ENCODE measurements at regions not wholly inside any gene's neighbourhood (a gene's known extent, or its start where the extent isn't known, plus 50 kb on each side); places are given as distances from the start of the nearest gene placed in this dataset.

GRCh38 chr19:30111021-30111855 lies 169.2 kb downstream of the URI1 start:
- no peak overlapping the region for H4K5ac ChIP-seq (ENCODE audit: insufficient read length, low read depth, low read length)
- ChIA-PET CTCF (ENCODE audit: partially characterized antibody) (interaction anchor here (0.7 to 1.1 kb wide), 2 partner anchors 9 to 359 kb away, joined by 3 read pairs; no protein-coding TSS in a partner anchor), POLR2A (ENCODE audit: partially characterized antibody) (no interaction called here)
- H3K23ac ChIP-seq (ENCODE audit: insufficient read length) = no peak overlapping the region
- H3K4me2 ChIP-seq (ENCODE audit: insufficient read depth in 1 of 2, low read depth in 2 of 2, low read length in 2 of 2) = no peak overlapping the region
- DNase-seq (ENCODE audit: low read depth in 1 of 2, low spot score in 2 of 2) = no peak
- no peak overlapping the region for H3K9ac ChIP-seq (replicated peaks in 1 of 4; ENCODE audit: extremely low read depth in 1 of 4, low read depth in 3 of 4, low read length in 3 of 4)
- H4K8ac ChIP-seq (ENCODE audit: extremely low read depth, insufficient read depth, low read length) = no peak overlapping the region
- no peak overlapping the region for H3K18ac ChIP-seq (ENCODE audit: extremely low read depth, low read length)
- peaks cover 6% of the 10 kb centered on the region; the same call in 1 of the 2 replicates for H3K23me2 ChIP-seq (ENCODE audit: low read depth, low read length)
- no peak overlapping the region for H2BK15ac ChIP-seq (ENCODE audit: low read length)
- H3K79me1 ChIP-seq (ENCODE audit: low read depth, low read length) = no peaks in the 10 kb centered on the region; the same call in 1 of the 2 replicates
- H3K27ac ChIP-seq (ENCODE audit: low read depth, low read length) = no peak overlapping the region
- no peak overlapping the region for H3K4ac ChIP-seq (replicated peaks; ENCODE audit: insufficient read length, low read depth, low read length)
- H2BK12ac ChIP-seq (ENCODE audit: low read depth, low read length) = no peak overlapping the region
- no peaks in the 10 kb centered on the region for H3K9me3 ChIP-seq (ENCODE audit: insufficient read depth in 2 of 2, low read depth in 1 of 2, low read length in 1 of 2)
- peaks cover 0 to 5% of the 10 kb centered on the region in 2 experiments for H4K20me1 ChIP-seq (replicated peaks in 1 of 2; ENCODE audit: control insufficient read depth in 1 of 2, insufficient read depth in 2 of 2, low read length in 2 of 2)
- H3K56ac ChIP-seq (replicated peaks; ENCODE audit: insufficient read length, low read depth, low read length) = no peak overlapping the region
- no peak overlapping the region for H2AFZ ChIP-seq (ENCODE audit: low read length)
- no peaks in the 10 kb centered on the region; a peak in 3 of 7 replicates for H3K4me1 ChIP-seq (replicated peaks in 1 of 4; ENCODE audit: control insufficient read depth in 3 of 4, insufficient read depth in 4 of 4, low read length in 3 of 4)
- WGBS, 2 experiments (ENCODE audit: extremely low coverage in 1 of 2, insufficient coverage in 1 of 2, insufficient read length in 1 of 2, insufficient replicate concordance in 2 of 2, low coverage in 1 of 2, low lambda C conversion rate in 2 of 2, missing lambda C conversion rate in 1 of 2) = 94% methylated on average over 22 of the region's 22 CpGs; no CpG with 5 or more reads in 1 of the 2 experiments
- H3K79me2 ChIP-seq (ENCODE audit: control insufficient read depth in 1 of 2, insufficient read depth in 2 of 2, low read length in 2 of 2) = no peaks in the 10 kb centered on the region
- no peak overlapping the region for H2BK120ac ChIP-seq (replicated peaks; ENCODE audit: low read depth, low read length)
- no peak overlapping the region for H2BK5ac ChIP-seq (ENCODE audit: low read depth, low read length)
- H2AK5ac ChIP-seq (ENCODE audit: low read depth, low read length) = no peak overlapping the region
- H3K27me3 ChIP-seq (replicated peaks in 1 of 4; ENCODE audit: control insufficient read depth in 3 of 4, extremely low read depth in 1 of 4, insufficient read depth in 3 of 4, low read length in 3 of 4) = no peaks in the 10 kb centered on the region
- H3K4me3 ChIP-seq (ENCODE audit: extremely low read depth in 1 of 4, insufficient read depth in 2 of 4, low read depth in 3 of 4, low read length in 4 of 4) = no peak overlapping the region
- H2BK20ac ChIP-seq (ENCODE audit: low read length) = no peak overlapping the region
- no peak overlapping the region for H3K14ac ChIP-seq (ENCODE audit: insufficient read length)
- no peak overlapping the region for H4K91ac ChIP-seq (replicated peaks; ENCODE audit: insufficient read length, low read length)
- no peak for FAIRE-seq
- H3K36me3 ChIP-seq (ENCODE audit: control insufficient read depth in 2 of 4, insufficient read depth in 4 of 4, low read length in 3 of 4) = no peaks in the 10 kb centered on the region
- TF ChIP-seq NRF1 (IDR thresholded peaks at IDR 0.05; ENCODE audit: low read depth, low read length) (no peak), SP4 (IDR thresholded peaks at IDR 0.05; ENCODE audit: low read length) (no peak), POLR2A (IDR thresholded peaks at IDR 0.05; ENCODE audit: control extremely low read depth in 1 of 2, low read depth in 2 of 2, low read length in 2 of 2) (no peak), RNF2 (IDR thresholded peaks at IDR 0.05; ENCODE audit: borderline replicate concordance, low read depth, low read length, missing control alignments, poor library complexity, severe bottlenecking) (no peak), EGR1 (IDR thresholded peaks at IDR 0.05; ENCODE audit: borderline replicate concordance, low read depth, low read length) (no peak), BRCA1 (IDR thresholded peaks at IDR 0.05; ENCODE audit: low read depth, low read length) (no peak), KDM1A (IDR thresholded peaks at IDR 0.05; ENCODE audit: borderline replicate concordance, low read length) (no peak), JUND (IDR thresholded peaks at IDR 0.05; ENCODE audit: low read length) (no peak), CEBPB (IDR thresholded peaks at IDR 0.05; ENCODE audit: low read depth, low read length) (no peak), JUN (IDR thresholded peaks at IDR 0.05; ENCODE audit: low read depth, low read length) (no peak)
- TF ChIP-seq, protein P1, sequence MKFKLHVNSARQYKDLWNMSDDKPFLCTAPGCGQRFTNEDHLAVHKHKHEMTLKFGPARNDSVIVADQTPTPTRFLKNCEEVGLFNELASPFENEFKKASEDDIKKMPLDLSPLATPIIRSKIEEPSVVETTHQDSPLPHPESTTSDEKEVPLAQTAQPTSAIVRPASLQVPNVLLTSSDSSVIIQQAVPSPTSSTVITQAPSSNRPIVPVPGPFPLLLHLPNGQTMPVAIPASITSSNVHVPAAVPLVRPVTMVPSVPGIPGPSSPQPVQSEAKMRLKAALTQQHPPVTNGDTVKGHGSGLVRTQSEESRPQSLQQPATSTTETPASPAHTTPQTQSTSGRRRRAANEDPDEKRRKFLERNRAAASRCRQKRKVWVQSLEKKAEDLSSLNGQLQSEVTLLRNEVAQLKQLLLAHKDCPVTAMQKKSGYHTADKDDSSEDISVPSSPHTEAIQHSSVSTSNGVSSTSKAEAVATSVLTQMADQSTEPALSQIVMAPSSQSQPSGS (IDR thresholded peaks at IDR 0.05; ENCODE audit: low read length) = no peak
- TF ChIP-seq, protein P2, sequence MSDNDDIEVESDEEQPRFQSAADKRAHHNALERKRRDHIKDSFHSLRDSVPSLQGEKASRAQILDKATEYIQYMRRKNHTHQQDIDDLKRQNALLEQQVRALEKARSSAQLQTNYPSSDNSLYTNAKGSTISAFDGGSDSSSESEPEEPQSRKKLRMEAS (IDR thresholded peaks at IDR 0.05) = no peak

All from H1 (cell line).